Keratinocyte (primary cell): ENCODE measurements at regions not wholly inside any gene's neighbourhood (a gene's known extent, or its start where the extent isn't known, plus 50 kb on each side); places are given as distances from the start of the nearest gene placed in this dataset.

Experiments used
- DNase-seq: peaks from one replicate; pipeline ENCODE4 v3.0.0-alpha.2; 2011; ENCODE audit warnings: low read depth, missing footprints, low spot score
- FAIRE-seq: peaks from 2 replicates; lab custom pipeline; 2011; peaks lifted over from hg19 to GRCh38; lab: Jason Lieb, UNC
- H2AFZ ChIP-seq: 2 replicates; pipeline ENCODE4 v1.6.0; 2012; ENCODE audit warnings: low read length, control low read depth, inconsistent platforms; ENCODE audit not compliant: control insufficient read depth
- H3K27ac ChIP-seq: 2 replicates; pipeline ENCODE4 v1.5.1; 2011; ENCODE audit warnings: low read length; ENCODE audit not compliant: control insufficient read depth, insufficient read depth
- H3K27me3 ChIP-seq: 3 replicates; pipeline ENCODE4 v1.6.0; 2011; ENCODE audit warnings: low read length; ENCODE audit not compliant: control insufficient read depth, insufficient read depth; ENCODE audit errors: extremely low read depth
- H3K36me3 ChIP-seq, 2 experiments: 2 replicates in 1 of 2; 3 replicates in 1 of 2; pipeline ENCODE4 v1.5.1; 2011; ENCODE audit warnings: low read length in 2 of 2, mild to moderate bottlenecking in 1 of 2; ENCODE audit not compliant: control insufficient read depth in 2 of 2, insufficient read depth in 2 of 2; ENCODE audit errors: extremely low read depth in 1 of 2
- H3K4me1 ChIP-seq: 3 replicates; pipeline ENCODE4 v1.5.1; 2011; ENCODE audit warnings: low read length; ENCODE audit not compliant: control insufficient read depth, insufficient read depth; ENCODE audit errors: extremely low read depth
- H3K4me2 ChIP-seq: 3 replicates; pipeline ENCODE4 v1.6.0; 2011; ENCODE audit warnings: low read depth, low read length; ENCODE audit not compliant: control insufficient read depth, insufficient read depth; ENCODE audit errors: extremely low read depth
- H3K4me3 ChIP-seq, 3 experiments: fragments of 200-600 bp in 1 of 3; sonication (generic) in 1 of 3; 2 replicates in 2 of 3; 3 replicates in 1 of 3; pipeline ENCODE4 v1.5.1; 2011 to 2016; ENCODE audit warnings: low read length in 3 of 3, mild to moderate bottlenecking in 3 of 3, control low read depth in 2 of 3, inconsistent platforms in 1 of 3, low read depth in 1 of 3, mixed read lengths in 1 of 3, mixed run types in 1 of 3, moderate library complexity in 1 of 3; ENCODE audit not compliant: control insufficient read depth in 2 of 3, insufficient read depth in 2 of 3; ENCODE audit errors: extremely low read depth in 1 of 3
- H3K79me2 ChIP-seq: 2 replicates; pipeline ENCODE4 v1.6.0; 2012; ENCODE audit warnings: low read length; ENCODE audit not compliant: control insufficient read depth, insufficient read depth
- H3K9ac ChIP-seq: 3 replicates; pipeline ENCODE4 v1.6.0; 2011; ENCODE audit warnings: low read length; ENCODE audit not compliant: control insufficient read depth, insufficient read depth; ENCODE audit errors: extremely low read depth
- H3K9me1 ChIP-seq: 3 replicates; pipeline ENCODE4 v1.6.0; 2011; ENCODE audit warnings: low read length; ENCODE audit not compliant: control insufficient read depth, insufficient read depth; ENCODE audit errors: extremely low read depth
- H3K9me3 ChIP-seq: 2 replicates; pipeline ENCODE4 v1.5.1; 2012; ENCODE audit warnings: low read depth, low read length; ENCODE audit not compliant: control insufficient read depth
- H4K20me1 ChIP-seq: 3 replicates; pipeline ENCODE4 v1.6.0; 2011; ENCODE audit warnings: low read length; ENCODE audit not compliant: control insufficient read depth, insufficient read depth; ENCODE audit errors: extremely low read depth
- CTCF ChIP-seq, 3 experiments: IDR thresholded peaks in 1 of 3; conservative IDR thresholded peaks in 1 of 3; optimal IDR thresholded peaks in 1 of 3; 2 replicates in 2 of 3; 3 replicates in 1 of 3; pipeline versions ENCODE3 to v1.5.1; 2011; ENCODE audit warnings: low read length in 3 of 3, mild to moderate bottlenecking in 3 of 3, moderate library complexity in 2 of 3, control low read depth in 1 of 3, inconsistent platforms in 1 of 3; ENCODE audit not compliant: insufficient read depth in 2 of 3; ENCODE audit errors: extremely low read depth in 1 of 3
- EZH2 ChIP-seq: IDR thresholded peaks from one replicate; pipeline ENCODE4 v1.6.1; 2012; ENCODE audit warnings: inconsistent platforms, mild to moderate bottlenecking, low read length, moderate library complexity
- dilution Hi-C: fragments of 300-500 bp; cut with MboI; formaldehyde crosslinking; loops from one replicate; pipeline ENCODE4 v1.7.0; 2020; ENCODE audit warnings: low sequenced_read_pairs; ENCODE audit not compliant: extremely low pct_ligation_motif_present

GRCh38 chr2:5234563-5234962 lies 457.6 kb upstream of the SOX11 start:
- H3K79me2 ChIP-seq: no peaks in the 10 kb centered on the region
- TF ChIP-seq EZH2 (no peak), CTCF (optimal IDR thresholded peaks at IDR 0.05 in 1 of 3, IDR thresholded peaks at IDR 0.05 in 1 of 3, conservative IDR thresholded peaks at IDR 0.05 in 1 of 3; ENCODE audit: extremely low read depth in 1 of 3, insufficient read depth in 2 of 3, low read length in 3 of 3) (no peak)
- H3K27me3 ChIP-seq: no peaks in the 10 kb centered on the region
- dilution Hi-C loops: no loop called here
- H3K27ac ChIP-seq: no peak overlapping the region
- no peak overlapping the region for H2AFZ ChIP-seq
- no peaks in the 10 kb centered on the region for H3K9me1 ChIP-seq
- no peak for DNase-seq
- H3K9ac ChIP-seq: no peak overlapping the region
- H3K4me2 ChIP-seq: no peak overlapping the region
- FAIRE-seq: no peak
- no peak overlapping the region for H3K4me3 ChIP-seq
- no peaks in the 10 kb centered on the region for H4K20me1 ChIP-seq
- no peaks in the 10 kb centered on the region for H3K9me3 ChIP-seq
- no peaks in the 10 kb centered on the region for H3K4me1 ChIP-seq
- H3K36me3 ChIP-seq: no peaks in the 10 kb centered on the region

GRCh38 chr2:5235701-5236100 lies 456.5 kb upstream of the SOX11 start:
- Histone ChIP-seq H3K27ac (no peak overlapping the region), H3K4me3 (no peak overlapping the region), H3K36me3 (no peaks in the 10 kb centered on the region), H3K79me2 (no peaks in the 10 kb centered on the region), H2AFZ (no peak overlapping the region), H4K20me1 (no peaks in the 10 kb centered on the region), H3K9me3 (no peaks in the 10 kb centered on the region), H3K9ac (no peak overlapping the region), H3K4me2 (no peak overlapping the region), H3K27me3 (no peaks in the 10 kb centered on the region), H3K9me1 (no peaks in the 10 kb centered on the region), H3K4me1 (no peaks in the 10 kb centered on the region)
- FAIRE-seq (no peak), DNase-seq (no peak)
- TF ChIP-seq CTCF (optimal IDR thresholded peaks at IDR 0.05 in 1 of 3, IDR thresholded peaks at IDR 0.05 in 1 of 3, conservative IDR thresholded peaks at IDR 0.05 in 1 of 3; ENCODE audit: extremely low read depth in 1 of 3, insufficient read depth in 2 of 3, low read length in 3 of 3) (no peak), EZH2 (no peak)
- dilution Hi-C loops: no loop called here
